HG03520 (cell line): ENCODE measurements at regions not wholly inside any gene's neighbourhood (a gene's known extent, or its start where the extent isn't known, plus 50 kb on each side); places are given as distances from the start of the nearest gene placed in this dataset.

Experiments used
- ATAC-seq: cut with Tn5 transposase; IDR thresholded peaks from one replicate; pipeline ENCODE4 v1.9.1; 2021; ENCODE audit warnings: mild to moderate bottlenecking, moderate library complexity; ENCODE audit not compliant: unreplicated experiment

DNA sequence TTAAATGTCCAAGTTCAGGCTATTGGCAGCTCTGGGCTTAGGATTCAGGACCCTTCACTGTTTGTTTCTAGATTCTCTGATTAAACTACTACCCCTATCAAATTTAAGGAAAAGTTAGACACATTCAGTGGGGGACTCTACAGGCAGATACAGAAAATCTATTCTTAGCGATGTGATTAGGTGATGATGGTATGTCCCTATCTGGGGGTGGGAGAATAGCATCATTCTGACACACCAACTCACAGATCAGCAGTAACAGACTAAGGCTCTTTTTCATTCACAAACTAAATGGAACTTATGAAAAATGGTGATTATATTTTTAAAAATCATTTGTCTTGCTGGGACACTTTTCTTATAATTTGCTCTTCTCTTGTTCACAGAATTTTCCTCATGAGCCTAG lies 232.9 kb upstream of the CDH2 start:
- no peak for ATAC-seq

DNA sequence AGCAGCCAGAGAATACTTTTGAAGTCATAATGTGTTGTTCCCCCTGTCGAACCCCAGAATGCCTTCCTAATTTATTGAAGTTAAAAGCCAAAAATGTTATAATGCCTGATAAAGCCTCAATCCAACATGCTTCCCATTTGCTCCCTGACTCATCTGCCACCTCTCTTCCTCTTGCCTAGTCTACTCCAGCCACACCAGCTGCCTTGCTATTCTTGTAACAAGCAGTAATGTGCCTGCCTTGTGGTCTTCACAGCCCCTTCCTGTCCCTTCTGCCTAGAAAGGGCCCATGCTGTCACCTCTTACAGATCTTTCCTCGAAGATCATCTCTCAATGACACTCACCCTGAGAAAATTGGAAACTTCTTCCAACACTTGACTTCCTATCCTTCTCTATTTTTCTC lies 231.6 kb upstream of the CDH2 start:
- ATAC-seq: no peak

DNA sequence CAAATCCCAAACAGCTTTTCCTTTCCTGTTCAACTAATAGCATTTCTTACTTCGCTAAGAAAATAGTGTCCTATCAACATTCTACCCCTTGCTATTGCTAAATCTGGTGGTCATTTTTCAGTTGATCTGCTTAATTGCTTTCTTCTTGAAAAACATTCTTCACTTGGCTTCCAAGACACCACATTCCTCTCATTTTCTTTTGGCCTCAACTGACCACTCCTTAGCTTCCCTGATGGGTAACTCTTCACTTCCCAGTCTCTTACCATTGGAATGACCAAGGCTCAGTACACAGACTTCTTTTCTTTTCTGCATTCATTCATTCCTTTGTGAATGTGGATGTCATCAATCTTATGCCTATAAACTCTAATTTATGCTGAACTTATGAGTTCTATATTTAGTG lies 230.8 kb upstream of the CDH2 start:
- no peak for ATAC-seq

DNA sequence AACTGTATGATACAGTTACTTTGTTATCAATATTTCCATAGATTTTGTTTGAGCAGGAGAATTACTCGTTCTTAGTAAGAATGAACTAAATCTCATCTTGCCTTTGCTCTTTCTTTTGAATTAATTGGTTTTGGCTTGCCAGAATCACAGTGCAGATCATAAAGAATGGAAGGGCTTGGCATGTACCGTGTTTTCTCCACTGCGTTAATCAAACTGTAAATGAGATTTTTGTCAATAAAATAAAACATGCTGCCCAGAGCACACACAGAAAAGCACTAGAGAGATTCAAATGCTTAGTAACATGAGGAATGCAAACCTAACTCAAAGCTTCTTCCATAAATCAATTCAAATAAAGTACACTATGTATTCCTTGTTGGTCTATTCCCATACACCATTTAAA lies 229.6 kb upstream of the CDH2 start:
- no peak for ATAC-seq

DNA sequence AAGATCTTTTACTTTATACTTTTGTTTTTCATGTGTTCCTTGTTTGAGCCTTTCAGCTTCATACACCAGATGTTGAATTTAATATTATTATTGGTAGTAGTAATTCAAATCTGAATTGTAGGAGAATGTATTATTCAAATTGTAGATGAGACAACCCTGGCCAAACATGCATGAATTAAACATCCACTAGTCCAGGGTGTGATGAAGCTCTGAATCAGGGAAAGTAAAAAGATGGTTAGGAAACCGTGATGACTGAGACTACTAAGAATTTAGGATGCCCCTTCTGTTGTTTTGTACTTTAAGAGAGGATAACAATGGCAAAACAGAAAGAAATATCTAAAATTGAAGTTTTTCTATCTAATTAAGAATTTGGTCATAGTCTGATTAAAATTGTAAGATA lies 227.8 kb upstream of the CDH2 start:
- no peak for ATAC-seq

DNA sequence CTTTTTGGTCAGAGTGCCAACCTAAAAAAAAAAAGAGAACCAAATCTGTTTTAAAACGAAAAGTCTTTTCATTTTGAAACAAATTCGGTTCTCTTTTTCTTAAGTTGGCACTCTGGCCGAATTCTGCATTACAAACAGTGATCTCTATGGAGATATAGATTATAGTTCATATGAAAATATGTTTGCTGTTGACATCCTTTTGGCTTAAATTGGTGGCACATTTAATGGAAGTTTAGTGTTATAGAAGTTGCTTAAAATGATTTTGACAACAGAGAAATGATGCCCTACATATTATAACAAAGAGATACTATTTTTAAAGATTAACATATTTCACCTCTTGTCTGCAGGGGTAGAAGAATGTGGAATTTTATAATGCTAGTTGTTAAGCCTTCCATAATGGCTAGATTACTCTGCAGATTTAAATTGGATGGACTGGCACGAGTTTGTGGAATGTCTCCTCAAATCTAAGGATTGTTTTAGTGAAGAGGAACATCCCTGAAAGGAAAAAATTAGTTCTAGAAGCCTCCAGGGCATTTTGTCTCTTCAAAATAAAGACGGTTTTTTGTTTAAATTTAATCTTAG lies 222.9 kb upstream of the CDH2 start:
- ATAC-seq: no peak

DNA sequence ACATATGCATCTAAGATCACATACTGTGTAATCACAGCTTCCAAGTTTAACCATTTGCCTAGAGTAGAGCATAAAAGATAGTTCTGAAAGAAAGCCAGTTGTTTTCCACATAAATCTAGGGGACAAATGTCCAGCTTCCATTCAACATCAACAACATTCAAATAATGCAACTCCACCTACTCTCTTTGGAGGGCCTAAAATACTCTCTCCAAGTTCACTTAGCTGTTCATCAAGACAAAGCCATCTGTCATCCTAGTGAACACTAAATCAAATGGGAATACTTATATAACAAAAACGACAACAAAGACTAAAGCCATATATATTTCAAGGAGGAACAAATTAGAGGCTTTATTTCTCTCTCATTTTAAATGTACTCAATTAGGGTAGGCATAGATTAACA lies 221.5 kb upstream of the CDH2 start:
- ATAC-seq: no peak

DNA sequence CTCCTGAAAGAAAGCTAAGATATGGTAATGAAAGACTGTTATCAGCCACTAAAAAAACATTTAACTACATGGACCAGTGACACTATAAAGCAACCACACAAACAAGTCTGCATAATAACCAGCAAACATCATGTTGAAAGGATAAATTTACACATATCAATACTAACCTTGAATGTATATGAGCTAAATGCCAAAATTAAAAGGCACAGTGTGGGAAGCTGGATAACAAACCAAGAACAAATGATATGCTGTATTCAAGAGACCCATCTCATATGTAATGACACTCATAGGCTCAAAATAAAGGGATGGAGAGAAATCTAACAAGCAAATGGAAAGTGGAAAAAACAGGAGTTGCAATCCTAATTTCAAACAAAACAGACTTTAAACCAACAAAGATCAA lies 213.1 kb upstream of the CDH2 start:
- no peak for ATAC-seq

DNA sequence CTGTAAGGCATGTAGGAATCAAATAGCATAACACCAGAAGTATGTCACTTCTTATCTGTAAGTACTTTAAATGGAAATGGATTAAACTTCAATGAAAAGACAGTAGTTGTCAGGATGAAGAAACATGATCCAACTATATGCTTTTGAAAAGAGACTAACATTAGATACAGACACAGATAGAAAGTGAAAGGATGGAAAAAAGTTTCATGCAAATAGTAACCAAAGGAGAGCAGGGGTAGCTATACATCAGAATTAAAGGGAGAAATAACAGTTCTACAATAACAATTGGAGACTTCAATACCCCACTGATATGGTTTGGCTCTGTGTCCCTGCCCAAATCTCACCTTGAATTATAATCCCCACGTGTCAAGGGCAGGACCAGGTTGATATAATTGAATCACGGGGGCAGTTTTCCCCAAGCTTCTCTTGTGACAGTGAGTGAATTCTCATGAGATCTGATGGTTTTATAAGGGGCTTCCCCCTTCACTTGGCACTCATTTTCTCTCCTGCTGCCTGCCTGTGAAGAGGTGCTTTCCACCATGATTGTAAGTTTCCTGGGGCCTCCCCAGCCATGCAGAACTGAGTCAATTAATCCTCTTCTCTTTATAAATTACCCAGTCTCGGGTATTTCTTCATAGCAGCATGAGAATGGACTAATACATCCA lies 205.4 kb upstream of the CDH2 start:
- ATAC-seq: no peak

DNA sequence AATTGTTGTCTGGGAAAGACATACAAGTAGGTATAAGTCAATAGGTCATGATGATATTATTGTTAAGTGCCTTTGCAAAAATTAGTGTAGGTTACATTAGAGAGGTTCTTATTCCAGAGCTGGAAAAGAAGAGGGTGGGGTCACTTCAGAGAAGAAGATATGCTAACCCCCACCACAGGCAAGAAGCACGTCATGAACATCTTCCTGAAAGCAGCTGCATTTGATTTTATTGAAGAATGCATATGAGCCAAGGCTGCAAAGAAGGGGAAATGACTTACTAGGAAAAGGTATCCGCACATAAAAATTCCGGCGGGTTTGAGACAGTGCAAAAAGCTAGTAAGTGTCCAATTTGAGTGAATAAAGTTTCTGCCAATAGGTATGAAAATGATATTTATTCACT lies 195.3 kb upstream of the CDH2 start:
- no peak for ATAC-seq

DNA sequence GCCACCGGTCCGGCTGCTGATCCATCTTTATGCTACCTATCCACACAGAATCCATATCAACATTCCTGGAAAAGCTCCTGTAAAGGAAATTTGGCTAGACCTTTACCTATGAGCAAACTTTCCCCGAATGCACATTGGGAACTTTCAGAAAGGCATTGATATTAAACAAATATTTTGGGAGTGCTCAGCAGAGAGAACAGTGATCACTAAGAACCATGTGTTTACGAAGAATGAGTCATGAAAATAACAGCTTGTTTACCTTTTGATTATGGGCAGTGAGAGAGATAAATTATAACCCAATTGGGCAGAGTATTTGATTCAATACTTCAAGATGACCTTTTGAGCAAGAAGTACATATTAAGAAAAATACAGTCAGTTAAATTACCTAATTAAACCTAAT lies 189.7 kb upstream of the CDH2 start:
- ATAC-seq: no peak

DNA sequence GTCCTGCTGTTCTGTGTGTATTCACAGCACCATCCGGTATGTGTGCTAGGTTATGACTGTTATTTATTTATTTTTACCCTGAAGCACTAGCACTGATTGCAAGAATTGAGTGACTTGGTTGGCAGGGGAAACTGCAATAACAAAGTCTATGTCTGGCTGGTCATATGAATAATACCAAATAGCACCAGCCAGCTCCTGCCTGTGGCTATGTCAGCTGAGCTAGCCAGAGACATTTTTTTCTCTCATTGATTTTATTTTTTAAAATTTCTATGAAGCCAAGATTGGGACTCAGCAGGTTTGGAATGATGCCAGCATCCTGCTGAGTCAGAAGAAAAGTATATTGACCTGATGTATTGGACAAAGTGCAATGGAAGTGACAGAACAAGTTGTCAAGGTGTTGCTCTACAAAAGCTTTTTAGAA lies 188.5 kb upstream of the CDH2 start:
- no peak for ATAC-seq

DNA sequence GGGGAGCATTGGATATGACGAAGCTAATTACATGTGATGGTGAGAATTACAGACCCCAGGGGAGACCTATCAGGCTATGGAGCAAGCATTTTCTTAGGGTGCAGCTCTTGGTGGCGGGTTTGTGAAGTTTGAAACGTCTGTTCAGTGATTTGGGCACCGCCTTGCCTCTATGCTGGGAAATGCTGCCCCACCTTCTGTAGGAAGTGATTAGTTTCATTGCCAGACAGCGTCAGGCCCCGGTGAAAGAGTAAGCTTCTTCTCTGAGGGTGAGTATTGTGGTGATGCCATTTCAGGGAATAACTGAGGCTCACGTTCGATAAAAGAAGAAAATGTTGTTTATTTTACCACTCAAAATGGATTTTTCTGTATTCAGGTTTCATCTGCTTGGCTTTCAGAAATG lies 186.2 kb upstream of the CDH2 start:
- no peak for ATAC-seq

DNA sequence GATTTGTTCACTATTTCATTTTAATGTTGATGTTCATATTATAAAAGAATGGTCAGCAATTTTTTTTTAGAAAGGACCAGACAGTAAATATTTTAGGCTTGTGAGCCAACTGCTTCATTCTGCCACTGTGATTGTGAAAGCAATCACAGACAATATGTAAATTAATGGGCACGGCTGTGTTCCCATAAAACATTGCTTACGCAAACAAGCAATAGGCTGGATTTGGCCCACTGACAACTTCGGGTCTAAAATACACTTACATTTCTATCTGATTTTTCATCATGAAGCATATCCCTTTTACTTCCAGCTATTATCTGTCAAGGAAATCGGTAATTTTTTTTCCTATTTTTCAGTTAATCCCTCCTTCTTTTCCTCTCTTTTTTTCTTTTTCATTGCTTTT lies 182.2 kb upstream of the CDH2 start:
- no peak for ATAC-seq

DNA sequence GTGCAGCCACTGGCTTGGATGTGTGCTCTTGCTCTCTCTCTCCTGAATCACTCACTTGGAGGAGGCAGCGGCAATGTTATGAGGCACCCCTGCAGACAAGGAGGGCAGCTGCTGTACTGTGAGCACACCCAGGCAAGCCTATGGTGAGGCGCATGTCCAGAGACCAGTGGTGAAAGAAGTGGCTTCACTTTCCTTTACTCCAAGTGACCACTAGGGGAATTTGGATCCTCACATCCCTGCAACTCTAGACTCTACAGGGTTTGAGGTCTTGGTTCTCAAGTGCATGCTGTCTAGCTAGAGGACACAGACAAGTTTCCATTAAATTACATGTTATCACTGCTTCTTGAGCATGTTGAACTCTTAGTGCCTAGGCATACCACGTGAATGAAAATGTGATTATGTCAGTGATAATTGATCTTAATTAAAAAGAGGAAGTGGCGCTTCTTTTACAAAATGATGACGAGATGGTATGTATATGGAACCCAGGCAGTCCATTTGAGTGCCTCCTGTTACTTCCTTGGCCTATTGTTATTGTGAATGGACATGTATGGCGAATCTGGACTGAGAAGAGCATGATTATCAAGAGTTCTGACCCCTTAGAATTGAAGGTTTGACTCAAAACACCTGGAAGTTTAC lies 181.0 kb upstream of the CDH2 start:
- ATAC-seq: no peak

DNA sequence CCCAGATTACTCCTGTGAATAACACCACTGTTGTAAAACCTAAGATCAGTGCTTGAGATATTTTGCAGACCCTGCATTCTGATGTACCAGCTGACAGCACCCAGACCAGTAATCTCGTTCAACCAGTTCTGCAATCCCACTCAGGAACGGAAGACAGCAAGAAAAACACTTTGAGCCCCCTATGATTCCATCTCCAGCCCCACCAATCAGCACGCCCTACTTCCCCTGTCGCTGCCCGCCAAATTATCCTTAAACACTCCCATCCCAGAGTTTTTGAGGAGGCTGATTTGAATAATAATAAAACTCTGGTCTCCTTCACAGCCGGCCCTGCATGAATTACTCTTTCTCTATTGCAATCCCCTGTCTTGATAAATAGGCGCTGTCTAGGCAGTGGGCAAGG lies 173.9 kb upstream of the CDH2 start:
- no peak for ATAC-seq

DNA sequence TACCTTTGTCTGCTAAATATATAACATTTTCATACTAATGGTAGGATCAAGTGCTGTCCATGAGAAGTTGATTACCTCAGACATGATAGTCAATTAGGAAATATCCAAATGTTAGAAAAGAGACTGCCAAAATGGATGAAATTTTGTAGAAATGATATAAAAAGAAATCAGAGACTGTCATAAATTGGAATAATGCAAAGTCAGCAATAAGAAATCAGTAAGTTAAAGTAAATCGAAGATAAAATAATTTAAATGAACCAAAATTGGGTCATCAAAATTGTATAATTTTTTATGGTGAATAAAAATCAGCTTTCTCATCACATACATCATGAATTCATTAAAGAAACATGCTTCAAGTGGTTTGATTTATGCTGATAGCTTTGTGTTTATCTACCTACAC lies 165.3 kb upstream of the CDH2 start:
- ATAC-seq: no peak

DNA sequence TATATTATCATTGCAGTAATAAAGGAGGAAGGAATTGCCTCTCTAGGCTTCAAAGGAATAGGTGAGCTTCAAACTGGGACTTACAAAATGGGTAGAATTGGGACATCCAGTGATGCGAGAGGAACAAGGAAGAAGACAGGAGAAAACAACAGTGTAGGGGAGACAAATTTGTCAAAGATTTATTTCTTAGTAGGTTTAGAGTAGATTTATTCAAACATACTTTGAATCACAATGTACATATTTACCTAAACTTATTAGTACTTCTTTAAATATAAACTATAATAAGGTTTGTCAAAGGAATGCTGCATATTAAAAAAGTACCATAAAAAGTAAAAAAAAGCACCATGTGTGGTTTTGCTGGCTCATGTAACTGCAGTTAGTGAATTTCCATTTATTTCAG lies 161.4 kb upstream of the CDH2 start:
- ATAC-seq: no peak

DNA sequence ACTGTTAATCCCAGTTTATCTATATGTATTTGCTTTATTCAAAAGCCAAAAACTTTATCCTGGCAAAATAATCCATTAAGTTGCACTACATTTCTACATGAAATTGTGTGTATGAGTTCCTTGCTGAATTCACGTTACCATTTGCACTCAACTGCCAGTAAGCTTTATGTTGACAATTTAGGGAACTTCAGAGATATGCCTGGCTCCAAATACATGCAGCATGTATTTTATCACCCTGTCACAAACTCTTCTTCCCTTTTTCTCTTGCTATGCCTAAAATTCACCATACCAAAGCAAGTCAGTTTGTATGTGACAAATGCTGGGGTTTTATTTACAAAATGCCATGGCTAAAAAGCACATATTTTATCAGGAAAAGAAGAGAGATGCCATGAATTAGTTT lies 157.6 kb upstream of the CDH2 start:
- ATAC-seq: no peak

DNA sequence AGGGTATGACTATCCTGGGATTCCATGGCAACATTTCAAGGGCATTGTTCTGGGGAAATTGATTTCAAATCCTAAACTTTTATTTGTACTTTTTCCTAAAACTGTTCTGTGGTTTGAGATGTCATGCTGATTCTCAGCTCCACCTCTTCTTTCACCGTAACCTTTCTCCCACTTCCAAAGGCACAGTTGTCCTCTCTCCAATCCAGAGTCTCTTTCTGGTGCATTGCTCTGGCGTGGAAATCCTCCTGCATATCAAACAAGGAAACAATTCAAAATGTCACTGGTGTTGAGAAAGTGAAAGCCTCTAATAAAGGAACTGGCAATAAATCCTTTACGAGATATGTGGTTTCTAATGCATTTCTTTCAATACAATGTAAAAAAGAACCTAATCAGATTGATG lies 155.1 kb upstream of the CDH2 start:
- ATAC-seq: no peak

DNA sequence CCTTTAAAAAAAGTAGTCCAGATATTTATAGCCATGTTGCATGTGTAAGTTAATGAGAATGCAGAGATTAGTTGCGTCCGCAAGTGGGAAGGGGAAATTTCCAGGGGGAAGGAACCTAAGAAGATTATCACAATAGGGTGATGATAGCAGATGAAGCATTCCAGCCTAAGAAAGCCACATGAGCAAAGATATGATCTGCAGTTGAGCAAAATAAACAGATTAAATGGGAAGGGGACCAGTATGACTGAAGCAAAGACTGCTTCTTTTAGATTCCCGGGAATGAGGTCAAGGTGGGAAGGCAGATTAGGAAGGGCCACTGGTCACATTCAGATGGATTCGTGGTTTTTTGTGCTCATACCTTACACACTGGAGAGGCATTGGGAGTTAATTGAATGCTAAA lies 154.6 kb upstream of the CDH2 start:
- no peak for ATAC-seq

DNA sequence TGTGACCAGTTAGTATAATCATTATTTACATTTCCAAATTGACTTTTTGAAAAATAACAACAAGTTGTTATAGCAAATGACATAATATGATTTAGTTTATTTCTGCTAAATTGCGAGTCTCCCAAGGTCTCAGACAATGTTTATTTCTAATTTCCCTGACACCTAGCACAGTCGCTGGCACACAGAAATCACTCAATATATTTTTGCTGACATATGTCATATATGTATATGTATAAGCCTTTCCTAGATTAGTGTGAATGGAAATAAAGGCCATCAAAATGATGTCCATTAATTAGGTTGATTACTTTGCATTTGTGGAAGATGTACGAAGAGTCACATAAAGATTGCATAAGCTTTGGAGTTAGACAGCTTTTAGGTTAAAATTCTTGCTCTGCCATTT lies 136.7 kb upstream of the CDH2 start:
- ATAC-seq: no peak

DNA sequence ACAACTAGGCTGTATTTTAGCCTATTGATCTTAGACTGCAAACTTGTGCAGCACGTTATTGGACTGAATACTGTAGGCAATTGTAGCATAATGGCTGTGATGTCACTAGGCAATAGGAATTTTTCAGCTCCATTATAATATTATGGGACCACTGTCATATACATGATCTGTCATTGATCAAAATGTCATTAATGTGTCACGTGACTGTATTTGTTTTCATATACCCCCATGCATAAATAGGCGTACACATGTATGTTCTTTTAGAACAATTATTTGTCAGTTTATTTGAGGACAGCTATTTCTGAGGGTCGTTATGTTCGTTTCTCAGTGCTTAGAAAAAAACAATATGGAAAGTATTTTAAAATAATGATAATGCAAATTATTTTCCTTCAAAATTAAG lies 111.9 kb upstream of the CDH2 start:
- no peak for ATAC-seq
